ENCODE measurements at regions not wholly inside any gene's neighbourhood (a gene's known extent, or its start where the extent isn't known, plus 50 kb on each side); places are given as distances from the start of the nearest gene placed in this dataset.

DNA sequence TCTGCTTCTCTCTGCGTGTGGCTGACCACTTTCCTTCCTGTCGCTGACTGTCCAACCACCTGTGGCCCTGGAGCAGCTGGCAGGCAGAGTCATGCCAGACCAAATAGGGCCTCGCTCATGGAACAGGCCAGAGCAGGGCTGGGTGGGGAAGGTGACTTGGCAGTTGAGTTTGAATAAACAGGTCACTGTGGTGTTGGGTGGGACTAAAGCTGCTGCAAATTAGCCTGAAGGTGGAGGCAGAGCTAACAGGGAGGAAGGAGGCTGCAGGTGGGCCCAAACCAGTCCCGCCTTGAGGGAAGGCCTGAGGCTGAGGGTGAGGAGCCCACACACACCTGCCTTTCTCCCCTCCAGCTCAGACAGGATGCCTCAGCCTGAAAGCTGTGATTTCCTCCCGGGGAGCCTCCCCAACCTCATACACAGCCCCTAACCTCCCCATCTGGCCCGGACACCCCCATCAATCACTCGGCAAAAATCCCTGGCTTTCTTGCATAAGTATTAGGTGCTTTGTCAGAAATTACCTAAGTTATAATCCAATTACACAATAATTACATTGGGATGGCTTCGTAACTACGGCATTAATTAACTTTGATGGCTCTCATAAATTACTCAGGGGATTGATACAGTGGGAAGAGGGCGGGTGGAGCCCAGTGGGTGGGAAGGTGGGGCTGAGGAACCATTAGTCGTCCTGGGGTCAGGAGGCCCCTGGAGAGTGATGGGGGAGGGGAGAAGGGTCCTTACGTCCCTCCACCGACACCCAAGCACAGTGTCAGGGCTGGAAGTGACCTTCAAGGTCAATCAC lies 97.7 kb upstream of the PCBD1 start:
- in situ Hi-C loops (cut with MboI) (no loop called here), intact Hi-C loops (cut with micrococcal nuclease) (no loop called here)
- ChIA-PET CTCF (ENCODE audit: low intra/inter-chr PET ratio) (interaction anchor here (0.6 kb wide), 1 partner anchor 60 kb away, joined by 3 read pairs; no protein-coding TSS in a partner anchor), POLR2A (interaction anchor here (0.5 to 0.7 kb wide), 2 partner anchors 12 to 346 kb away, joined by 3 read pairs; no protein-coding TSS in a partner anchor)
- no peak overlapping the region for H3K4me3 ChIP-seq
- no peak overlapping the region for H3K27ac ChIP-seq (ENCODE audit: extremely low read depth, low read depth, low read length)
- WGBS (ENCODE audit: insufficient coverage, low coverage, missing lambda C conversion rate), result 6% methylated on average over 13 of the region's 13 CpGs
- no TSS peak for BruUV-seq (replicated peaks)
- ATAC-seq (no peak; the same call in none of the 3 replicates), DNase-seq (ENCODE audit: extremely low read depth in 1 of 4, low spot score in 3 of 4) (no peak), FAIRE-seq (no peak)
- H3K4me1 ChIP-seq (replicated peaks in 1 of 2; ENCODE audit: control insufficient read depth in 2 of 2, insufficient read depth in 2 of 2, low read length in 2 of 2), result no peaks in the 10 kb centered on the region; a peak in 1 of 5 replicates
- no peak overlapping the region; a peak in 1 of 4 replicates for H3K9ac ChIP-seq (ENCODE audit: insufficient read depth in 1 of 2, low read depth in 2 of 2, low read length in 2 of 2)
- no peaks in the 10 kb centered on the region for H3K36me3 ChIP-seq (ENCODE audit: control insufficient read depth, insufficient read depth, low read length)
- H3K4me2 ChIP-seq (ENCODE audit: insufficient read depth, low read length), result no peak overlapping the region
- no peaks in the 10 kb centered on the region for H3K9me1 ChIP-seq (ENCODE audit: control insufficient read depth, insufficient read depth, low read length)
- no peak overlapping the region for H2AFZ ChIP-seq (ENCODE audit: low read depth, low read length)
- H3K9me3 ChIP-seq (replicated peaks; ENCODE audit: control insufficient read depth, insufficient read depth, low read depth, low read length), result no peaks in the 10 kb centered on the region
- no peaks in the 10 kb centered on the region for H3K79me2 ChIP-seq (ENCODE audit: control insufficient read depth, insufficient read depth, low read length)
- H3K27me3 ChIP-seq (ENCODE audit: control insufficient read depth in 2 of 2, insufficient read depth in 2 of 2, low read length in 2 of 2), result peaks cover 37 to 87% of the 10 kb centered on the region in 2 experiments
- no peaks in the 10 kb centered on the region for H4K20me1 ChIP-seq (replicated peaks; ENCODE audit: control insufficient read depth, insufficient read depth, low read length)
- TF ChIP-seq, protein P1, sequence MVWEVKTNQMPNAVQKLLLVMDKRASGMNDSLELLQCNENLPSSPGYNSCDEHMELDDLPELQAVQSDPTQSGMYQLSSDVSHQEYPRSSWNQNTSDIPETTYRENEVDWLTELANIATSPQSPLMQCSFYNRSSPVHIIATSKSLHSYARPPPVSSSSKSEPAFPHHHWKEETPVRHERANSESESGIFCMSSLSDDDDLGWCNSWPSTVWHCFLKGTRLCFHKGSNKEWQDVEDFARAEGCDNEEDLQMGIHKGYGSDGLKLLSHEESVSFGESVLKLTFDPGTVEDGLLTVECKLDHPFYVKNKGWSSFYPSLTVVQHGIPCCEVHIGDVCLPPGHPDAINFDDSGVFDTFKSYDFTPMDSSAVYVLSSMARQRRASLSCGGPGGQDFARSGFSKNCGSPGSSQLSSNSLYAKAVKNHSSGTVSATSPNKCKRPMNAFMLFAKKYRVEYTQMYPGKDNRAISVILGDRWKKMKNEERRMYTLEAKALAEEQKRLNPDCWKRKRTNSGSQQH (CRISPR knock-in tag; IDR thresholded peaks at IDR 0.05), result no peak
- TF ChIP-seq TEAD2 (tag; IDR thresholded peaks at IDR 0.05) (no peak), BCL6 (CRISPR knock-in tag; IDR thresholded peaks at IDR 0.05) (no peak), RBM39 (optimal IDR thresholded peaks at IDR 0.05; ENCODE audit: low read depth, low read length) (no peak), SMARCB1 (IDR thresholded peaks at IDR 0.05; ENCODE audit: insufficient read length, low read depth) (no peak), JUN (IDR thresholded peaks at IDR 0.05; ENCODE audit: borderline replicate concordance, low read depth, low read length) (no peak), JUN (CRISPR knock-in tag; IDR thresholded peaks at IDR 0.05; ENCODE audit: borderline replicate concordance) (no peak), HNRNPL (IDR thresholded peaks at IDR 0.05; ENCODE audit: low read depth, low read length) (no peak), ZNF184 (CRISPR knock-in tag; IDR thresholded peaks at IDR 0.05) (no peak), DPF2 (IDR thresholded peaks at IDR 0.05) (no peak), POU5F1 (IDR thresholded peaks at IDR 0.05; ENCODE audit: borderline replicate concordance, low read depth, low read length, partially characterized antibody) (no peak), CBFA2T3 (IDR thresholded peaks at IDR 0.05) (no peak), KHSRP (IDR thresholded peaks at IDR 0.05) (no peak), SMAD4 (CRISPR knock-in tag; conservative IDR thresholded peaks at IDR 0.05) (no peak), ZKSCAN8 (CRISPR knock-in tag; IDR thresholded peaks at IDR 0.05) (no peak)
- TF ChIP-seq, protein P2, sequence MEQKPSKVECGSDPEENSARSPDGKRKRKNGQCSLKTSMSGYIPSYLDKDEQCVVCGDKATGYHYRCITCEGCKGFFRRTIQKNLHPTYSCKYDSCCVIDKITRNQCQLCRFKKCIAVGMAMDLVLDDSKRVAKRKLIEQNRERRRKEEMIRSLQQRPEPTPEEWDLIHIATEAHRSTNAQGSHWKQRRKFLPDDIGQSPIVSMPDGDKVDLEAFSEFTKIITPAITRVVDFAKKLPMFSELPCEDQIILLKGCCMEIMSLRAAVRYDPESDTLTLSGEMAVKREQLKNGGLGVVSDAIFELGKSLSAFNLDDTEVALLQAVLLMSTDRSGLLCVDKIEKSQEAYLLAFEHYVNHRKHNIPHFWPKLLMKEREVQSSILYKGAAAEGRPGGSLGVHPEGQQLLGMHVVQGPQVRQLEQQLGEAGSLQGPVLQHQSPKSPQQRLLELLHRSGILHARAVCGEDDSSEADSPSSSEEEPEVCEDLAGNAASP (IDR thresholded peaks at IDR 0.05), result no peak
- TF ChIP-seq, protein P3, sequence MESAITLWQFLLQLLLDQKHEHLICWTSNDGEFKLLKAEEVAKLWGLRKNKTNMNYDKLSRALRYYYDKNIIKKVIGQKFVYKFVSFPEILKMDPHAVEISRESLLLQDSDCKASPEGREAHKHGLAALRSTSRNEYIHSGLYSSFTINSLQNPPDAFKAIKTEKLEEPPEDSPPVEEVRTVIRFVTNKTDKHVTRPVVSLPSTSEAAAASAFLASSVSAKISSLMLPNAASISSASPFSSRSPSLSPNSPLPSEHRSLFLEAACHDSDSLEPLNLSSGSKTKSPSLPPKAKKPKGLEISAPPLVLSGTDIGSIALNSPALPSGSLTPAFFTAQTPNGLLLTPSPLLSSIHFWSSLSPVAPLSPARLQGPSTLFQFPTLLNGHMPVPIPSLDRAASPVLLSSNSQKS (CRISPR knock-in tag; IDR thresholded peaks at IDR 0.05), result no peak

Measured in K562 (cell line).